ENCODE measurements at regions not wholly inside any gene's neighbourhood (a gene's known extent, or its start where the extent isn't known, plus 50 kb on each side); places are given as distances from the start of the nearest gene placed in this dataset.

DNA sequence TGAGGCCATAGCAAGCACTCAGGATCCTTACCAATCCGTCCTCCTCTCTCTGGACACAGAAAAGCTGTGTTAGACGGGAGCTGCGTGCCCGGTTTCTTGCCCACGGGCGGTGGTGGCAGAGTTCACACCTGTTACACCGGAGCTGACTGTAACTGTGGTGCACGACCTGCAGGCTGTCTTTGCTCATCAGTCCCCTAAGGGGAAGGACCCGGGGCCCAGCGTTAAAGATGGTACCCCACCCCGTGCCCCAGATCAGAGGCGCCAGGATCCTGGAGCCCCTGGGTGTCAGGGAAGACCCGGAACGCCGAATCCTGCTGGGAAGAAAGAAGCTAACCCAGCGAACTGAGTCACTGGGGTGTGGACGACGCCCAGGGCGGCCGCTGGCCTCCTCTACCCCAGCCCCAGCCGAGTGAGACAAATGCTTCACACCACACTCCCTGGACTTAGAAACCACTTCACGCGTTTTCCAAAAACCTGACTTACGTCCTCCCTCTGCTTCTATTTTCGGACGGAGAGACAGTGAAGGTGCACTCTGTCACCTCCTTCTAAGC lies 293.6 kb upstream of the SALL3 start:
- H3K27me3 Mint-ChIP-seq: no peaks in the 10 kb centered on the region
- no peaks in the 10 kb centered on the region for H3K4me1 Mint-ChIP-seq
- H3K4me3 Mint-ChIP-seq: no peak overlapping the region
- ATAC-seq (no peak), DNase-seq (no peak)
- no peaks in the 10 kb centered on the region for H3K36me3 Mint-ChIP-seq (ENCODE audit: low read depth)
- no peaks in the 10 kb centered on the region for H3K9me3 Mint-ChIP-seq
- H3K27ac Mint-ChIP-seq: no peak overlapping the region

DNA sequence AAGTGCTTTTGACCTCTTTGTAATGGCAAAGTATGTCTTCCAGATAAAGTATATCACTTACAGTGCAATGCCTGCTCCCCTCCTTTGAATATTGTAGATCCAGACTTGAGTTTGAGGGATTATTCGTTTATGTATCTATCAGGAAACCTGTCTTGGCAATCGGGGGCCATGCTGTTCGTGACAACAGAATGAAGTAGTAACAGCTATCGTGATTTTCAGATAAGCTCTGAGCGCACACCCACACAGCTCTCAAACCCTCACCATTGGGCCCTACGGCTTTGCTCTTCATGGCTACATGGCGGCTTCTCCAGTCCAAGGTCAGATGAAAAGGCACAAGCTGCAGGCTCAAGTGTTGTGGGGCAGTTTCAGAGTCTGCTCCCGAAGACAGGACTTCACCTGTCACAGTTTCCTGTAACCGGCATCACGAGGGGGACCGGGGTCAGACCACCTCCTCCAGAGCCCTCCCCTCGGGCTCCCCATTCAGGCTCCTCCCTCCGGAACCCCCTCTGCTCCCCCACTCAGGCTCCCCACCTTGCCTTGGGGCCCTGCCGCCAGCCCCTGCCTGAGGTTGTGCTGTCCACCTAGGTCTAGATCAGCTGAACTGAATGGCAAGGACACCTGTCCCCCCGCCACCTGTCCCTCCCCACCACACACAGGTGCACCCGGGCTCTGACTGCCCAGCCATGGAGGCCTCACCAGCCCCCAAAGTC lies 292.5 kb upstream of the SALL3 start:
- Mint-ChIP-seq H3K27ac (no peak overlapping the region), H3K9me3 (no peaks in the 10 kb centered on the region)

DNA sequence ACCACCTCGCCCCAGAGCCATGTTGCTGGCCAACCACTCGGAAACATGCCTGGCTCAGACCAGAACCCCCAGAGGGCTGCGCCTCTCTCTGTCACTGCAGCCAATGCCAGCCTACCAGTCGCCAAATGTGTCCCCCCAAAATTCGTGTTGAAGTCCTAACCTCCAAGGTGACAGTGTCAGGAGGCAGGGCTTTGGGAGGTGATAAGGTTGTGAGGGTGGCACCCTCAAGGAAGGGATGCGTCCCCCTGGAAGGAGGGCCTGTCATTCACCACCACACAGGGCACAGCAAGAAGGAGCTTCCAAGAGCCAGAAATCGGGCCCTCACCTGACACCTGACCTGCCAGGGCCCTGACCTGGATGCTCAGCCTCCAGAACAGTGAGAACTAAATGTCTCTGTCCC lies 291.9 kb upstream of the SALL3 start:
- Mint-ChIP-seq H3K27me3 (no peaks in the 10 kb centered on the region), H3K4me1 (no peaks in the 10 kb centered on the region), H3K9me3 (no peaks in the 10 kb centered on the region), H3K27ac (no peak overlapping the region), H3K36me3 (ENCODE audit: low read depth) (no peaks in the 10 kb centered on the region), H3K4me3 (no peak overlapping the region)
- DNase-seq (no peak), ATAC-seq (no peak)

More for the DNA sequence above, 292.5 kb upstream of the SALL3 start:
- H3K4me1 Mint-ChIP-seq: no peaks in the 10 kb centered on the region
- H3K36me3 Mint-ChIP-seq (ENCODE audit: low read depth): no peaks in the 10 kb centered on the region
- no peaks in the 10 kb centered on the region for H3K27me3 Mint-ChIP-seq
- no peak for ATAC-seq
- DNase-seq: no peak
- H3K4me3 Mint-ChIP-seq: no peak overlapping the region

DNA sequence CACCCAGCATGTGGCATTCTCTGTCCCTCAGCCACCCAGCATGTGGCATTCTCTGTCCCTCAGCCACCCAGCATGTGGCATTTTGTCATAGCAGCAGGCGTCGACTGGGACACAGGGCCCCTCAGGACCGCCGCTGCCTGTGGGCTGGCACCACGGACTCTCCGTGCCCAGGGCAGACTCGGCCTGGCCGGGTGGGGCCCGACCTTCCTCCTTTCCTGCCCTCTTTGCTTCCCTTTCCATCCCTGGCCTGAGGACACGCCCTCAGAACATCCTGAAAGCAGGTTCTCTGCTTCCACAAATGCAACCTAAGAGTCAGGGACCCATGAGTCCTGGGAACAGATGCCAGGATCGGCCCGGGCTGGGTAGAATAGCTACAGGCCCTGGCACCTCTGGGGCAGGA lies 291.4 kb upstream of the SALL3 start:
- no peak for DNase-seq
- Mint-ChIP-seq H3K36me3 (ENCODE audit: low read depth) (no peaks in the 10 kb centered on the region), H3K27me3 (no peaks in the 10 kb centered on the region), H3K9me3 (no peaks in the 10 kb centered on the region), H3K27ac (no peak overlapping the region), H3K4me1 (no peaks in the 10 kb centered on the region), H3K4me3 (no peak overlapping the region)
- ATAC-seq: no peak

DNA sequence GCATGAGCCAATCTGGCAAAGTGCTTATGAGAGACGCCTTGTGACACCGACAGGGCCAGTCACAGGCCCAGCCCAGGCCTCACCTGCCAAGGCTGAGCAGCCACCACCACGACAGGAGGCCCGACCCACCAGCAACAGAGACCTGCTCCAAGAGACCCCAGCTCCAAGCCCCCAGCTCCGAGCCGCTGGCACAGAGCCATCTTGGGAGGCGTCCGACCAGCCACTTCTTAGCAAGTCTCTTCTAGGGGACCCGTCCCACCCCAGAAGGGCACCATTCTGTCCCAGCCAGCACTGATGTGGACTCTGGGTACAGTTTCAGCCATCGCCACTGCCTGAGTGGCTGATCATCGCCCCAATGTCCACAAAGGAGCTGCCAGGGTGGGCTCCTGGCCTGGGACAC lies 290.7 kb upstream of the SALL3 start:
- no peaks in the 10 kb centered on the region for H3K36me3 Mint-ChIP-seq (ENCODE audit: low read depth)
- no peak for DNase-seq
- H3K4me3 Mint-ChIP-seq: no peak overlapping the region
- no peaks in the 10 kb centered on the region for H3K27me3 Mint-ChIP-seq
- H3K4me1 Mint-ChIP-seq: no peaks in the 10 kb centered on the region
- H3K27ac Mint-ChIP-seq: no peak overlapping the region
- no peaks in the 10 kb centered on the region for H3K9me3 Mint-ChIP-seq
- no peak for ATAC-seq

DNA sequence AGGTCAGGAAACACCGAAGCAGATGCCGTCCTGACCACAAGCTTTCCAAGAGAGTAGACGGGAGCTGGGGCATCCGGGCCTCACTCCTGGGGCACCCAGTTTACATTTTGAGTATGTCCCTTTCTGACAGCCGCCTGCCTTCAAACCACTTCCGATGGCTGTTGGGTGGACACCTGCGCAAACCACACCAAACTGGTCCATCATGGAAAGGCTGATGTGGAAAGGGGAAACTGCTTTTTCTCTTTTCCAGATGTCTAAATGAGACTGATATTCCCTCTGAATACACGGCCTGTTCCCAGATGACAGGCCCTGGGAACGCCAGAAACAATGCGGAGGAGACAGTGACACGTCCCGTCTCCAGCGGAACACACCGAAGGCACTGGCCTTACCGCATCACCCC lies 290.0 kb upstream of the SALL3 start:
- no peaks in the 10 kb centered on the region for H3K36me3 Mint-ChIP-seq (ENCODE audit: low read depth)
- DNase-seq: no peak
- no peak overlapping the region for H3K4me3 Mint-ChIP-seq
- no peaks in the 10 kb centered on the region for H3K9me3 Mint-ChIP-seq
- H3K27me3 Mint-ChIP-seq: no peaks in the 10 kb centered on the region
- H3K27ac Mint-ChIP-seq: no peak overlapping the region
- H3K4me1 Mint-ChIP-seq: no peaks in the 10 kb centered on the region
- ATAC-seq: no peak

DNA sequence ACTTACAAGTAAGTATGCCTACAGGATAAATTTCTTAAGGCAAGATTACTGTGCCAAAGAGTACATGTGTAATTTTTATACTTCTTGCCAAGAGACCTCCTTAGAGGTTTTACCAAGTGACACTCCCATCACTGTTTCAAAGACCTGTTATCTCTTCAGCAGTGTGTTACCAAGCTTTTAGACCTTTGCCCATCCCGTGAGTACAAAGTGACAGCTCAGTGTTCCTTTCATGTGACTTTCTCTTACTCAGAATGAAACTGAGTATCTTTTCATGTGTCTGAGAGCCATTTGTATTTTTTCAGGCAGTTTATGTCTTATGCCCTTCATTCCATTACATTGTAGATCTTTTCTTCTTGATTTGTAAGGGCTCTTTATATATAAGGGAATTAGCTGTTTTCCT lies 287.5 kb upstream of the SALL3 start:
- no peak for DNase-seq
- Mint-ChIP-seq H3K27me3 (no peaks in the 10 kb centered on the region), H3K9me3 (no peaks in the 10 kb centered on the region), H3K4me3 (no peak overlapping the region), H3K27ac (no peak overlapping the region), H3K36me3 (ENCODE audit: low read depth) (no peaks in the 10 kb centered on the region), H3K4me1 (no peaks in the 10 kb centered on the region)
- no peak for ATAC-seq

DNA sequence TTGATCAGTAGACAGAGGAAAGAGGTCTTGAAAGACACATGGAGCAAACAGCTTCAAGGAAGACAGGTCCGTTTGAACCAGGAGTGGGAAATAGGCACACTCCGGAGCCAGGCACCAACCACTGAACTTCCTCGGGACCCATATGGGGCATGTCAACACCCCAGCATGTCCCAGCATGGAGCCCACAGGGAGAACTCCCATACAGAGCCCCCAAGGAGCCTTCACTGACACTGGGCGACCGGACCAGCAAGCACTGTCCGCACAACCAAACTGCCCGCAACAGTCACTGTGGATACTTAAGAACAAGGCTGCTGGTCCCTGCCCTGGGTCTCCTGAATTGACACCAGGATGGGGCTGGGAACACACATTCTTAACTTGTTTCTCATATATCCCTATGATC lies 286.2 kb upstream of the SALL3 start:
- Mint-ChIP-seq H3K9me3 (no peaks in the 10 kb centered on the region), H3K27ac (no peak overlapping the region), H3K27me3 (no peaks in the 10 kb centered on the region), H3K4me3 (no peak overlapping the region), H3K36me3 (ENCODE audit: low read depth) (peaks cover 2% of the 10 kb centered on the region), H3K4me1 (no peaks in the 10 kb centered on the region)
- no peak for ATAC-seq
- no peak for DNase-seq

DNA sequence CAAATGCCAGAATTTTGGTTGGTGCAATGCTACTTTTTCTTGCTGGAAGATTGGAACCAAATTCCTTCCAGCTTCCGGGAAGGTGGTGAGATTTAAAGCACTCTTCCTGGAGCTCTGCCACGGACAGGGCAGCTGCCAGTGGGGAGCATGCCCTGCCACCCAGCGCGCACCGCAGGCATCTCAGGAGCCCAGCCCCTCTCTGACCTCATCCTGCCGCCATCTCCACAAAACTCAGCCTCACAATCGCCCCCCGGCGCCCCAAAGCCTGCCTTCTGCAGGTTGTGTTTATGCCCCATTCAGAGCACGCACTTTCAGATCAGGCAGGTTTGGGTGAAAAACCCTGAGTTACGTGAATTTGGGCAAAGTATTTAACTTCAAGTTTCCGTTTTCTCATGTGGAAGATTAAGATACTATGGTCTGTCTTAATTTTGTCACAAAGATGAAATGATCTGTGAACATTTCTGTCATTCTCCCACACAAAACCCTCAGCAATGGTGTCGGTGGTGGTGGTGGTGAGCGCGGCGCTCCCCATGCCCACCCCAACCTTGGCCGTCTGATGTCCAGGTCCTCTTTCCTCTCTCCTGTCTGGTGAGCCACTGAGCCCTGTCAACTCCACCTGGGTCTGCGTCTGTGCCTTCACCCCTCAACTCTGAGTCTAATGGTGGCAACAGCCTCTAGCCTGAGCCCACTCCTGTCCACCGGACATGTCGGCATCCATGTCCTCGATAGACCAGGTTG lies 282.8 kb upstream of the SALL3 start:
- H3K9me3 Mint-ChIP-seq: no peaks in the 10 kb centered on the region
- no peak overlapping the region for H3K27ac Mint-ChIP-seq
- no peaks in the 10 kb centered on the region for H3K4me1 Mint-ChIP-seq
- H3K27me3 Mint-ChIP-seq: no peaks in the 10 kb centered on the region
- DNase-seq (no peak), ATAC-seq (no peak)
- peaks cover 2% of the 10 kb centered on the region for H3K36me3 Mint-ChIP-seq (ENCODE audit: low read depth)
- no peak overlapping the region for H3K4me3 Mint-ChIP-seq

DNA sequence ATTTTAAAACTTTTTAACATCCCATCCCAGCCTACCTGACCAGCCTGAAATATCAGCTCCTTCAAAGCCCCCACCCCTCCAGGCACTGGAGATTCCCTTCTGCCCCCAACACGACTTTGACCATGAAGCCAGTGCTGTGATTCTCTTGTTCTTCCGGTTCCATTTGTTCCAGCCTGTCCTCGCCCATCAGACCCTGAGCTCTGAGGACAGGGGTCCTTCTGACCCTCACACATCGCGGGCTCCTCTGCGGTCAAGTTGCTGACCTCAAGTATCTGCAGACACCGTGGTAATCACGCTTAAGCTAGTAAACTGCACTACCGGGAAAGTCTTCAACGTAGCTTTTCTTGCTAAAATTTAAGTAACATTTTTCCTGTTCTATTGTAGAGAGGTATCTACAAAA lies 282.2 kb upstream of the SALL3 start:
- DNase-seq (no peak), ATAC-seq (no peak)
- Mint-ChIP-seq H3K4me3 (no peak overlapping the region), H3K4me1 (no peaks in the 10 kb centered on the region), H3K27ac (no peak overlapping the region), H3K9me3 (no peaks in the 10 kb centered on the region), H3K36me3 (ENCODE audit: low read depth) (peaks cover 2% of the 10 kb centered on the region), H3K27me3 (no peaks in the 10 kb centered on the region)

DNA sequence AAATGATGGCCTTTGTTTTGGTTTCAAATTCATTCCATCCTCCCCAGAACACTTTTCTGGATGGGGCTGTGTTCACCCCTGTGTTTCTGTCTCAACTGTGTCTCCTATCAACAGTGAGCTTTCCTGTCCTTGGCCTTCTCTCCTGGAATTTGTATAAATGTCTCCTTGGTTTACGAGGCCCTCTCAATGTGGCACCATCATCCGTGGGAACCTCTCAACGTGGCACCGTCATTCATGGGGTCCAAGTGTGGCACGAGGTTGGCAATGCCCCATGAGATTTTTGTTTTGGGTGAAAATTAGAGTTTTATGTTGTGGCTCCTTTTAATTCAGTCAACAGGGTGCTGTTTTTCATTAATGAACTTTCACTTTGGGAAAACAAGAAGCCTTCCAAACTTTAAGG lies 280.7 kb upstream of the SALL3 start:
- no peak for ATAC-seq
- Mint-ChIP-seq H3K27ac (no peak overlapping the region), H3K27me3 (no peaks in the 10 kb centered on the region), H3K4me1 (no peaks in the 10 kb centered on the region), H3K9me3 (no peaks in the 10 kb centered on the region), H3K4me3 (no peak overlapping the region), H3K36me3 (ENCODE audit: low read depth) (peaks cover 2% of the 10 kb centered on the region)
- DNase-seq: no peak

DNA sequence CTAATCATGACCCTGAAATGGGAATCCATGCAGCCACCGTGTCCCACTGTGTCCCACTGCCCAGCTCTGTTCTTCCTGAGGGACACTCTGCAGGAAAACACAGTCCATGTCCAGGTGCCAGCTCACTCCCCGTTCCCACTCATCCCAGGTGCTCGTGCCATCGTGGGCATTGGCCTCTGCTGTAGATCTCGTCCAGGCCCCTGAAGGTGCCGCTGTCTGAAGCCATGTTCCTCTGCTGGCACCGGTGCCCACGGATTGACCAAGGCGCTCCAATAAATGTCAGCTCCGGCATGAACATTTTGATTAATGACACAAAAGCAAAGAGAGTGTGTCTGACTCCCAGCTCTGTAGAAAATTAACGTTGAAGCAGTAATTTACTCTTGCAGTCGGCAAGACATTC lies 280.1 kb upstream of the SALL3 start:
- Mint-ChIP-seq H3K27ac (no peak overlapping the region), H3K27me3 (no peaks in the 10 kb centered on the region), H3K9me3 (peaks cover under 1% of the 10 kb centered on the region), H3K4me1 (no peaks in the 10 kb centered on the region), H3K4me3 (no peak overlapping the region), H3K36me3 (ENCODE audit: low read depth) (peaks cover 2% of the 10 kb centered on the region)
- ATAC-seq: no peak
- DNase-seq: no peak

DNA sequence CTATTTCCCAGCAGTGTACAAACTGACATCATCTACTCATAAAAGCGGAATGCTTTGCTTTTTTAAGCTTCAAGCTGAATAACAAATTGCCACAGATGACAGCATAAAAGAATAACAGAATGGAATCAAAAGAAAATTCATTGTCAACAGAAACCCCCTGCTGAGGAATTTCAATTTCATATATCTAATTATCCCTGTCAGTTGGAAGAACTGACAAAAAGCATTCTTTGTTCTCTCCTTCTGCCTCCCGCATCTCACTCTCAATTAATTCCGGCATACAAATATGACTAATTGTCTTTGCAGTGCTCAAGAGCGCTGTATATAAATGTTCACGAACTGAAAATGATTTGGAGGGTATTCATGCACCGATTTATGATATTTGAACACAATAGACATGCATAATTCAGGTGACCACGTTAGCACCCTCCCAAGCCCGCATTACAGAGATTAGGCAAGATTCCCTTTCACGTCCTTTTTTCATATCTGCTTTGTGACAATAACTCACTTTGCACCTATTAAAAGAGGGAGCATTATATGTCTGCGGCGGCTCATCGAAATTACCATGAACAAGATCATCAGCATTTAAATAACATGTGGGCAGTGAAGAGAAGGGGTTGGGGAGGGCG lies 277.7 kb upstream of the SALL3 start:
- ATAC-seq (no peak), DNase-seq (no peak)
- H3K27me3 Mint-ChIP-seq: no peaks in the 10 kb centered on the region
- no peak overlapping the region for H3K27ac Mint-ChIP-seq
- H3K9me3 Mint-ChIP-seq: peaks cover 4% of the 10 kb centered on the region
- no peaks in the 10 kb centered on the region for H3K4me1 Mint-ChIP-seq
- H3K4me3 Mint-ChIP-seq: no peak overlapping the region
- H3K36me3 Mint-ChIP-seq (ENCODE audit: low read depth): peaks cover 2% of the 10 kb centered on the region

DNA sequence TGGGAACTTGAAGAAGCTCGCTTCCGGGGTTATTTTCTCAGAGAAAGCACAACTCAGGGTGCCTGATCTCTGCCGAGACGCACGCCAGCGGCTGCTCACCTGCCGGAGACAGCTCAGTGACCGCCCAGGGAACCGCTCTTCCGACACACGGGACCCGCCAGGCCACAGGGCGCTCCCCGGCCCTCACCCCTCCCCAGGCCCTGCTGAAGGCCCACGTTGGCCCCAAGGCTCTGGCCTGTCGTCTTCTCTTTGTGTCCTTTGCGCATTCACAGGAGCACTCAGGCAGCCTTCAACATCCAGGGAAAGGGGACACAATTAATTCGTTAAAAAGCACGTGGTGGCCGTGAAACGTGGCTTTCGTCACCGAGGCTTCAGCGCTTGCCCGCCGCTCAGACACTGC lies 276.3 kb upstream of the SALL3 start:
- H3K4me1 Mint-ChIP-seq: no peaks in the 10 kb centered on the region
- H3K36me3 Mint-ChIP-seq (ENCODE audit: low read depth): no peaks in the 10 kb centered on the region
- DNase-seq: no peak
- peaks cover 11% of the 10 kb centered on the region for H3K9me3 Mint-ChIP-seq
- no peak overlapping the region for H3K27ac Mint-ChIP-seq
- ATAC-seq: no peak
- no peak overlapping the region for H3K4me3 Mint-ChIP-seq
- no peaks in the 10 kb centered on the region for H3K27me3 Mint-ChIP-seq

DNA sequence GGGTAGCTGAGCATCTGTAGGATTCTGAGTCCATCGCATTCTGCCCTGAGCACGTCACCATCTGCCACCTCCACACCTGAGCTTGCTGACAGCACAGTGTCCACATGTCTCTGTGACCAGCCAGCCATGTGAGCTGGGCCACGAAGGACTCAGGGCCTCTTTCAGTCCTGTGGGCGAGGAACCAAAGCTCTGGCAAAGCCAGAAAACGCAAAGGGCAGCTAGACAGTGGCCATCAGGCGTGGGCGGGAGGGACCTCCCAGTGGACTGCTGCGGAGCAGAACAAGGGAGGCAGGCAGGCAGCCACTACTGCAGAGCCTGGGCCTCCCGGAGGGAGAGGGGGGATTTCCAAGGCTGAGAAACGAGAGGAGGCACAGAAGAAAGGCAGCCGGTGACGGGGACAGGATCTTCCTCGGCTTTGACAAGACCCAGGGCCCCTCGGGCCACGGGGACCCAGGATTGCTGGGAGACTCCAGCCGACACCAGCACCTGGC lies 274.6 kb upstream of the SALL3 start:
- no peaks in the 10 kb centered on the region for H3K36me3 Mint-ChIP-seq (ENCODE audit: low read depth)
- H3K4me1 Mint-ChIP-seq: no peaks in the 10 kb centered on the region
- H3K4me3 Mint-ChIP-seq: no peak overlapping the region
- H3K9me3 Mint-ChIP-seq: peaks cover 20% of the 10 kb centered on the region
- no peak for DNase-seq
- no peak for ATAC-seq
- H3K27me3 Mint-ChIP-seq: no peaks in the 10 kb centered on the region
- H3K27ac Mint-ChIP-seq: no peak overlapping the region
